ENCODE measurements at regions not wholly inside any gene's neighbourhood (a gene's known extent, or its start where the extent isn't known, plus 50 kb on each side); places are given as distances from the start of the nearest gene placed in this dataset.

- DNase-seq (ENCODE audit: low read depth) = no peak
Observed at GRCh38 chr2:216320852-216321251, 51.4 kb downstream of the MARCHF4 start.

DNA sequence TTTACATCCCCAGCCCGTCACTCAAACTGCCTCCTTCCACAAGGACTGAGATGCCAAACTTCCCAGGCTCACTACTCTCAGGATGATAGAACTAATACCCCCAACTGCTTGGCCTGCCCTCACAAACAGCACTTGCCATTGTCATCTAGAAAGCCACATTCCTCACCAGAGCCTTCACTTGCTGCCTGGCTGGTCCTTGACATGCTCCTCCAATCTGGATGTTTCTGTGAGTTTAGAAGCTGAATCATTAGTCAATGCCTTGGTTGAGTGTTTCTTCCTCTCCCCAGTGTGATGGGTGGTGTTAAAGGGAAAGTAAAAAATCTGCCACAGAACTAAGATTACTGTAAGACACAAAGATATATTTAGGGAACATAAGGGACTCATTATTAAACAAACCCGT is 52.5 kb downstream of the MARCHF4 start:
- DNase-seq (ENCODE audit: low read depth) = no peak

DNA sequence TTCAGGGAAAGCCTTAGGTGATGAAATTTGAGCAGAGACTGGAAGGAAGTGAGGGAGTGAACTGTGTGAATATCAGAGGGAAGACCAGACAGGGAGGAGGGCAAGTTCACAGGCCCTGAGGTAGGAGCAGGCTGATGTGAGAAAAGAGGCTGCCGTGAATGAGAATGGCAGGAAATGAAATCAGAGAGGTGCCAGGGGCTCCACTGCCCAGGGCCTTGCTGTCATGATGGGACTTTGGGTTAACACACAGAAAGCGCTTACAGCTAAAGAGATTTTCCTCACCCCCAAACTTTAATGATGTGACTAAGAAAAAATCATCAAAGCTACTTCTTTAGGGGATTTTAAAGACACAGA is 53.8 kb downstream of the MARCHF4 start:
- DNase-seq (ENCODE audit: low read depth) = no peak

DNA sequence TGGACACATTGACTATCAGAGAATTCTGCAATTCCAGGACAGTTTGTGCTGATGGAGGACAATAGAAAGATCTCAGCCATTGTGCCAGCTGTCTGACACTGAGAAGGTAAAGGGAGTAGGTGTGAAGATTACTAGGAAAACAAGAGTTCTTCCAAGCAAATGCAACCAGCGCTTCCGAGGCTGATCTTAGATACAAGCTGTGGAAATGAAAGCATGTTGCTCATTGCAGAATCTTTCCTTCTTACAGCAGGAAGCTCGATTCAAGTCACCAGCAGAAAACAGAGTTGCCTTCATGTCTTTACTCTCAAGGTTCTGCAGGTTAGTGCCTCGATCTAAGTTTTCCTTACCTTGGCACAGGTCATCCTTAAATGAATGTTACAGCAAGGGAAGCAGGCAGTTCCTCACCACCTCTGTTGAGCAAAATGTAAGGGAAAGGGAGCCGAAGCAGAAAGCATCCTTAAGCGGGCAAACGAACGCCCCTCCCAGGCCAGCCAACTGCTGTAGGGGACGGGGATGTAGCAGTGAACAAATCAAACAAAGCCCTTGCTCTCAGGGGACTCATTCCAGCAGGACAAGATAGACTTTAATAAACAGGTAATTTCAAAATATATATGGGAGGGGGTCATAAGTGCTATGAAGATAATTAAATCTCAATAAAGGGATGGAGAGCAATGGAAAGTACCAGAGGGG is 54.3 kb downstream of the MARCHF4 start:
- DNase-seq (ENCODE audit: low read depth) = no peak

DNA sequence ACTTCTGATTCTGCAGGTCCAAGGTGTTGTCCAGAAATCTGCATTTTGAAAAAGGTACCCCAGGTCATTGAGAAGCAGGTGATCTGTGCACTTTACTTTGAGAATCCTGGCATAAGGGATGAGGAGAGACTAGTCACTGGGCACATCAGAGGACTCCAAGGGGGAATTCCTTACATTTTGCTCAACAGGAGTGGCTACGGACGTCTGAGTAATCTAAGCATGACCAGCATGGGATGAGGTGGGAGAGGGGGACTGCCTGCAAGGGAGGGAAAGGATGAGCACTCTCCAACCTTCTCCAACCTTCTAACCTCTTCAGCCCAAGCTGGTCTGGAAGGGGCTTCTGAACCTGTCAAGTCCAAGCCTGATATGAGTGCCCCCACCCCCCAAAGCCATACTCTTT is 55.5 kb downstream of the MARCHF4 start:
- no peak for DNase-seq (ENCODE audit: low read depth)

GRCh38 chr2:216315802-216316603 is 56.3 kb downstream of the MARCHF4 start:
- DNase-seq (ENCODE audit: low read depth) = no peak

DNA sequence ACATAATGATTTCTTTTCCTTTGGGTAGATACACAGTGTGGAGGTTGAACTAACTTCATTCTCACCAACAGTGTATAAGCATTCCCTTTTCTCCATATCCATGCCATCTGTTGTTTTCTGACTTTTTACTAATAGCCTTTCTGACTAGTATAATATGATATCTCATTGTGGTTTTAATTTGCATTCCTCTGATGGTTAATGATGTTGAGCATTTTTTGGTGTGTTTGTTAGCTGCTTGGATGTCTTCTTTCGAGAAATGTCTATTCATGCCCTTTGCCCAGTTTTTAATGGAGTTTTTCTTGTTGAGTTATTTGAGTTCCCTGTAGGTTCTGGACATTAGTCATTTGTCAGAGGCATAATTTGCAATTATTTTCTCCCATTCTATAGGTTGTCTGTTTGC is 59.8 kb downstream of the MARCHF4 start:
- DNase-seq (ENCODE audit: low read depth) = no peak

GRCh38 chr2:216308576-216308975 is 63.7 kb downstream of the MARCHF4 start:
- DNase-seq (ENCODE audit: low read depth) = no peak

- DNase-seq (ENCODE audit: low read depth) = no peak
Observed at GRCh38 chr2:216307496-216307895, 64.8 kb downstream of the MARCHF4 start.

DNA sequence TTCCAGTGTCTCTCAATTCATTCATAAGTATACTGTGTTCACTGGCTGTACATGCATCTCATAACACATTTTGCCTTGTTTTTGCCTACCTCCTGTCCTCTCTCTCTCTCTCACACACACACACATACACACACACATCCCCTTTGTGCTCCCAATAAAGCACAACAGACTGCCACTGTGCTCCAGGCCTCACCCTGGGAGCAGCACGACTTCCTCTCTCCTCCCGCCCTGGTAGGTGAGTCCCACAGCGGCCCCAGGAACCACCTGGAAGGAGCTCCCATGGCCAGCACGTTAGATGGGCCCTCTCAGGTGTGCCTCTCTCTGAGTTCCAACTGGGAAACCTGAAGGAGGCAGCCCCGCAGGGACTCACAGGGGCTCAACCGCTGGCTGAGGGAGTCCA is 65.4 kb downstream of the MARCHF4 start:
- DNase-seq (ENCODE audit: low read depth) = no peak

- DNase-seq (ENCODE audit: low read depth) = no peak
Observed at GRCh38 chr2:216305574-216305973, 66.7 kb downstream of the MARCHF4 start.

DNA sequence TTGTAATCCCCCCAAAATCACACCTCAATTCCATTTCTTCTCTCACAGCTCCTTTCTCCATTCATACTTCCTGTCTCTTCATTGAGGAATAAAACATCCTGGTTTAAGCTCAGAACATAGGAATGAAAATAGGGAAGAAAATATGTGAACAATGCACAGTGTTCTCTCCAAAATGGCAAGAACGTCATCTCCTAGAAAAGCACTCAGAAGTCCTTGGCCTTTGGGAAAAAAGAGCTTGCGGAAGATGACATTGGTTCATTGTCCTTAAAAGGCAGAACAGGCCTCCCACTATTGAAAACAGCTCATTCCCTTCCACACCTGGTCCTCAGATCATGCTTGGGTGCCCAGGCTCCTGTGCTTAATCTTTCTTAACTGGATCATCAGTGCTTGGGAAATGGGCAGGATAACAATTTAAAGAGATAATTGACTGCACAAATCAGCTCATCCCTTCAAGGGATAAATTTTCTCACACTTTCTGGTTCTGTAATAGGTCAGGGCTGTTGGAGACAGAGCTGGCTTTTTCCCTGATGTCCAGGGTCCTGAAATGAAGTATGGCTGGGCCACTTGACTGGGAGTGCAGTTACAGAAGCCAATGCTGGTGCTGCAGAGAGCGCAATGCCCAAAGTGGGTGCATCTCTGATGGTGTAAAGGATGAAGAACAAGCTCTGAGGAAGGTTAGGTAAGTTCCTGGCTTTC is 69.2 kb downstream of the MARCHF4 start:
- DNase-seq (ENCODE audit: low read depth) = no peak

DNA sequence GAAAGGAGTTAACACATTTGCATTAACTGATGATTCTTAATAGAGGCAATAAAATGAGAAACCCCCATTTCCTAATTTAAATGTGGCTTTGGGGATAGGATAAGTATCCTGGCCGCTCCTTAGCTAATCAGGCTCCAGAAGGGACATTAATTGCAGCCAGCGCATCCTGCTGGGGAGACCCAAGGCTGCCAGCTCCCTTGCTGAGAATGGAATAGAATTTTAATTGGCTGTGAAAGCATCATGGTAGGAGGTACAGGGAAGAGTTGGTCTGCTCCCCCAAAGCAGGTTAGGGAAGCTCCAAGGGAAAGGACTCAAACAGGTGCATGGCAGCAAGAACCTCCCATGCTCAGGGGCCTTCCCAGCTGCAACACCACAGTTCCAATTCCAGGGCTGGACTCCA is 71.4 kb downstream of the MARCHF4 start:
- no peak for DNase-seq (ENCODE audit: low read depth)

DNA sequence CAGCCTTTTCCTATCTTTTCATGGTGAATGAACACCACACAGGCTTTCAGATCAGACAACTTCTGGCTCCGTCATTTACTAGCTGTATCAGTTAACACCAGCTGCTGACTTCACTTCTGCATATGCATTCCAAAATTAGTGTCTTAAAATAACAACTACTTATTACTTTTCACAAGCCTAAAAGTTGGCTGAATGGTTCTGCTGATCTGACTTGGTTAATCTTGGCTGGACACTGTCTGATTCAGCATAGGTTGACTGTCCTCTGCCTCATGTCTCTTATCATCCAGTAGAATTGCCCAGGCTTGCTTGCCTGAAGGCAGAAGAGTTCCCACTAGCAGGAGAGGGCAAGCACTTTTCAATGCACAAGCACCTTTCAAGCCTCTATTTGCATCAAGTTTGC is 72.7 kb downstream of the MARCHF4 start:
- DNase-seq (ENCODE audit: low read depth) = no peak

GRCh38 chr2:216298719-216299495 is 73.4 kb downstream of the MARCHF4 start:
- no peak for DNase-seq (ENCODE audit: low read depth)

DNA sequence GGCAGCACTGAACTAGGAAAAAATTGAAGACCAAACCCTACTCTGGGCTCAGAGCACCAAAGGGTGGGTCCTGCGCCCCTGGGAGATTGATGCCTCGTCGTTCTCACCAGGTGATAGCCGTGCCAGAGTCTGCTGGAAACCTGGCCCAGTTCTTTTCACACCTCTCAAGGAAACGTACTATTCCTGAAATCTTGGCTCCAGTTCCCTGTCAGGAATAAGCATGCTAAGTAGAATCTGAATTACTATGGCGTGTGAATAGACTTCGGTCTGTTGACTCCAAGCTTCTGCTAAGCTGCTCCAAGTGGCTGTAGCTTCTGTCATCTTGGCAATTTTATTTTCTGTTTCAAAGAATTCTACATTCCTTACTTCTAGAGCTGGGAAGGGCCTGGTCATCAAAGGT is 75.4 kb downstream of the MARCHF4 start:
- DNase-seq (ENCODE audit: low read depth) = no peak

DNA sequence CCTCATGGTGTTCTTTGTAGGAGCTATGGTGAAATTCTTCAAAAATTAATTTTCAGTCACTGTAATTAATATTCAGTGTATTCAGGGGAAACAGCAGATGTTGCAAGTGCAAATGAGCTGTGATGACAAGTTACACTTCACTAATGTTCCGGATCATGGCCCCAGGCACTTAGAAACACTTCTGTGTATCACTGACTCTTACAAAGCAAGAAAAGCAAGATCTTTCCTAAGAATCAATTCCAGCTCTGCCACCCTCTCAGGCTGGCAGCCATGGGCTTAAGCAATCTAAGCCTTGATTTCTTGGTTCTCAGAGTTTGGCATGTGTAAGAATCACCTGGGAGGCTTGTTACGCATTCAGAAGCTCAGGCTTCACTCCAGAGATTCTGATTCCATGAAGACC is 78.0 kb downstream of the MARCHF4 start:
- DNase-seq (ENCODE audit: low read depth) = no peak

GRCh38 chr2:216293883-216294282 is 78.4 kb downstream of the MARCHF4 start:
- DNase-seq (ENCODE audit: low read depth) = no peak

DNA sequence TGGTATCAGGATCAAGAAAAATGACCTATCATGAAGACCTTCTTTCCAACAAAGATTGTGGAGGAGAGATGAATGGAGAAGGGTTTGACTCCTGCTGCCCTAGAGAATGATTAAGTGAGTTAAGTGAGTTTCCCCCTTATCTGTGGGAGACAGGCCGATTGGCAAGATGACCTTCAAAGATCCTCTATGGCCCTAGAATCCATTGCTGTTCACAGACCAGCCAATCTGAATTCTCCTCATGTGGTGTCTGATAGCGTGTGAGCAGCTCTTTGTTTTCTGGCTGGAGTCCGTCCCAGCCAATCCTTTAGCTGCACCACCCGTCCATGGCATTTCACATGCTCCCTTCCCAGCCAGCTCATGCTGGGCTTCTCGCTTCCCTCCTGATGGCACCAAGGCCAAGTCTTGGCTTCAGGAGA is 79.4 kb downstream of the MARCHF4 start:
- DNase-seq (ENCODE audit: low read depth) = no peak

DNA sequence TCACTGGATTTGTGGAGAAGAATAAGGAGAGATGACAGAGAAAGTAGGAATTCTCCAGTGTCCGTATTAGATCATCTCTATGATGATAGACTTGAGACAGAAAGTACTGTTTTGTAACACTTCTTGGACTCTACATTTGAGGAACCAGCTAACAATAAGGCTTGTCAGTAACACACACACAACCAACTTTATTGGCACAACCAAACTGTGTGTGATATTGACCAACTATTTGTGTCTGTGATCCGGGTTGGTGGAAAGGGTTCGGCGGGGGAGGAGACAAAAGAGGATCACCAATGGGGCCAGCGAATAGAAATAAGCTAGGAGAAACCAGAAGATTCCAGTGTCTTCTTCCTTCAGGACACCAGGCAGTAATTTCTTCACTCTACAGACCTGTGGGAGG is 79.8 kb downstream of the MARCHF4 start:
- no peak for DNase-seq (ENCODE audit: low read depth)

GRCh38 chr2:216289470-216289869 is 82.8 kb downstream of the MARCHF4 start:
- no peak for DNase-seq (ENCODE audit: low read depth)

- DNase-seq (ENCODE audit: low read depth) = no peak
Observed at GRCh38 chr2:216287251-216287650, 85.0 kb downstream of the MARCHF4 start.
